ENCODE measurements at regions not wholly inside any gene's neighbourhood (a gene's known extent, or its start where the extent isn't known, plus 50 kb on each side); places are given as distances from the start of the nearest gene placed in this dataset.
"Not testable (repeated sequence)": the region's sequence is repeated elsewhere in the genome, so short reads cannot be mapped to it uniquely, and the experiment has no call there.

- no peak for DNase-seq
Measured at GRCh38 chr15:62515696-62516395, 350.8 kb upstream of the C2CD4B start.

GRCh38 chr15:62517541-62517940, 352.5 kb upstream of the C2CD4B start:
- no peak for DNase-seq

GRCh38 chr15:62518666-62519065, 353.6 kb upstream of the C2CD4B start:
- DNase-seq = not testable (repeated sequence)

GRCh38 chr15:62519900-62520299, 354.8 kb upstream of the C2CD4B start:
- DNase-seq = no peak

- no peak for DNase-seq
Measured at GRCh38 chr15:62520887-62521286, 355.8 kb upstream of the C2CD4B start.

DNA sequence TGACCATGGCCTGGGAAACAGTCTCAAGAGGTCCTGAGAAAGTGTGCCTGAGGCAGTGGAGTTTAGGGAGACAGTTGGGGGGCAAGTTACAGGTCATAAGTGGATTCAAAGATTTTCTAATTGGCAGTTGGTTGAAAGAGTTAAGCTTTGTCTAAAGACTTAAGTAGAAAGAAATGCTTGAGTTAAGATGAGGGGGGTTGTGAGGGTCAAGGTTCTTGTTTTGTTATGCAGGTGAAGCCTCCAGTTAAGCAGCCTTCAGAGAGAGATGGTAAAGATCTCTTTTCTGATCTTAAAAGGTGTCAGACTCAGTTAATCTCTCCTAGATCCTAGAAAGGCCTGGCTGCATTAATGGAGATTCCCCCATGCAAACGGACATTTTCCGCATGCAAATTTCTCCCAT, 356.3 kb upstream of the C2CD4B start:
- DNase-seq = no peak

DNA sequence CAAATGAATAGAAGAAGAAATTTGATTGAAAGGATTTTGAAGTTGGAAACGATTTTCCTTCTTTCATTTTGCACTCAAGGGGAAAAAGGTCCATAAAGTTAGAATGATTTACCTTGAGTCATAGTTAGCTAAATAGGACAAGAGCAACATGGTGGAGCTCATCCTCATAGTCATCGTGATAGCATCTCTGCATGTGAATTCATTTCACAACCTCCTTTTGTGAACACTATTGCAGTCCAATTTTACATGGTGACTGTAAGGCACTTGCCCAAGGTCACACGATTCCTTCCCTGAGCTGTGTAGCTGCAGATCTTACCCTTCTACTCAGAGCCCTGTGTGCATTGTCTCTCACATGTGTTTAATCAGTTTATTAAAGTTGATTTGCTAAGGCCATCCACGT, 359.8 kb upstream of the C2CD4B start:
- no peak for DNase-seq

- no peak for DNase-seq
Measured at GRCh38 chr15:62527387-62527786, 362.3 kb upstream of the C2CD4B start.

DNA sequence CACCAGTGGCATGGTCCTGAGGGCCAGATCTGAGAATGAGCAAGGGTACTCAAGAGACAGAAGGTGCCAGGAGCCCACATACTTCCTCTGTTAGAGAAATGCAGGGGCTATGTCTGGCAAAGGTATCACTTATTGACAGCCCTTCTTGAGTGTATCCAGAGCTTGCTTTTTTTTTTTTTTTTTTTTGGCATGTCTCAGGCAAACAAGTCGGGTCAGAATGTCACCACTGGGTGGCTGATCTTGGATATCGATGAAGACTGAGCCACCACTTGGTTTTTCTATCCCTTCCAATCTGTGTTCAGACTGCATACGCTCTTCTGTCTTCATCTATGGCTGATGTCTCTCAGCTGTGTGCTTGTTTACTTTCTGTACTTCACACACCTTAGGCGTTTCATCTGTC, 363.4 kb upstream of the C2CD4B start:
- no peak for DNase-seq

DNA sequence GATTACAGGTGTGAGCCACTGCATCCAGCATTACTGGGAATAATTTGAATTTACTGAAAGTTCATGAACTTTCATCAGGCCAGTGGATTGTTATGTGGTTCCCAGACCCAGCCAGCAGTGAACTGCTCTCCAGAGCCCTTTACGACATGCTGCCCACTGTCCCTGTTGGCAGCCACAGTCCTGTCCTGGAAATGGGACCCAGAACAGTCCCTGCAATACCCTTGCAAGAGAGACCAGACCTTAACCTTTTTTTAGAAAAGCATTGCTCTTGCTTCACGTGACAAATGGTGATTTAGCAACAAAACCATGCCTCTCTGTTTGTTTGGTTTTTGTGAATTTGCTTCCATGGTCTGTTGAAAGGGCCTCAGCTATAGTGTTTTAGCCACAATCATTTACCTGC, 367.3 kb upstream of the C2CD4B start:
- no peak for DNase-seq

GRCh38 chr15:62533687-62534086, 368.6 kb upstream of the C2CD4B start:
- DNase-seq = no peak

- no peak for DNase-seq
Measured at GRCh38 chr15:62534996-62535395, 369.9 kb upstream of the C2CD4B start.

- DNase-seq = no peak
Measured at GRCh38 chr15:62539236-62539635, 374.2 kb upstream of the C2CD4B start.

GRCh38 chr15:62541250-62541649, 376.2 kb upstream of the C2CD4B start:
- no peak for DNase-seq

GRCh38 chr15:62541846-62542245, 376.8 kb upstream of the C2CD4B start:
- DNase-seq = no peak

- DNase-seq = no peak
Measured at GRCh38 chr15:62544446-62544845, 379.4 kb upstream of the C2CD4B start.

DNA sequence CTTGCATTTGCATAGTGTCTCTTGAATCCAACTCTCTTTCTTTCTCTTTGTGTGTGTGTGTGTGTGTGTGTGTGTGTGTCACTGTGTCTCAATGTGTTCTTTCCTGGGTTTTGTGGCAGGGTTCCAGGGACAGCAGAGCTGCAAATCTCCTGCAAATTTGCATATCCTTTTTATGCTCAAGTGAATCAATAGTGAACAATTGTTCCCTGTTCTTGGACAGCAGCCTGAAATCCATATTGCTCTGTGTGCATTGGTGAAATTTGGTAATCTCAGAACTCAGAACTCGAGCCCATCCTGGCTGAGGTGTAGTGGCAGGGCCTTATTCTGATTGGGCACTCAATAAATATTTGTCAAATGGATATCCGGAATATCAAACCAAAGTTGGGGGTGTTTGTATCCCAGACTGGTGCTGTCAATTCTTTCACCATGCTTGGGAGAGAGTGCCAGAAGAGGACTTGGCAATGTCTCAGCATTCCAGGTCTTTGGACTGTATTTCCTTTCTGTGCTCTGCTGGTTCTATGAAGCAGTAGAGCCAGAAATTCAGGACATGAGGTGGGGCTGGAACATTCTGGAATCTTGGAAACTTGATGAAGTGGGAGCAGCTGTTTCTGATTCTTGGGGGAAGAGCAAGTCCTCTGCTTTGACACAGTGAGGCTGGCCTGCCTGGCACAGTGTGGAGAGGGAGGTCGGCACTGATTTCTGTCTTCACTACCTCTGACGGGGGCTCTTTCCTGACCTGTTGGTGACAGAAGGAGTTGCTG, 380.6 kb upstream of the C2CD4B start:
- no peak for DNase-seq

GRCh38 chr15:62546628-62547027, 381.5 kb upstream of the C2CD4B start:
- no peak for DNase-seq

GRCh38 chr15:62547584-62547983, 382.5 kb upstream of the C2CD4B start:
- no peak for DNase-seq

- no peak for DNase-seq
Measured at GRCh38 chr15:62549345-62549970, 384.4 kb upstream of the C2CD4B start.

- no peak for DNase-seq
Measured at GRCh38 chr15:62550106-62550505, 385.0 kb upstream of the C2CD4B start.

DNA sequence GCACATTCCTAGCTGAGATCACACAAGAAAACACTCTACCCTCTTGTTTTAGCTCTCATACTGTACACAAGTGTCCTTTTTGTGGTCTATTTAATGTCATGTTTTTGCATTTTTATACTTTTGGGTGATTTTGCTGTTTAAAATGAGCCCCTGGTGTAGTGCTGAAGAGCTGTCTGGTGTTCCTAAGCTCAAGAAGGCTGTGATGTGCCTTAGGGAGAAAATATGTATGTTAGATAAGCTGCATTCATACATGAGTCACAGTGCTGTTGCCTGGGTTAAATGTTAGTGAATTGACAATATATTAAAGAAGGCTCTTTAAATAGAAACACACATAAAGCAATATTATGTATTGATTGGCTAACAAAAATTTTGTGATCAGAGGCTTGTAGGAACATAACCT, 387.4 kb upstream of the C2CD4B start:
- DNase-seq = no peak

- no peak for DNase-seq
Measured at GRCh38 chr15:62553911-62554563, 389.0 kb upstream of the C2CD4B start.
